ENCODE measurements at regions not wholly inside any gene's neighbourhood (a gene's known extent, or its start where the extent isn't known, plus 50 kb on each side); places are given as distances from the start of the nearest gene placed in this dataset.

DNA sequence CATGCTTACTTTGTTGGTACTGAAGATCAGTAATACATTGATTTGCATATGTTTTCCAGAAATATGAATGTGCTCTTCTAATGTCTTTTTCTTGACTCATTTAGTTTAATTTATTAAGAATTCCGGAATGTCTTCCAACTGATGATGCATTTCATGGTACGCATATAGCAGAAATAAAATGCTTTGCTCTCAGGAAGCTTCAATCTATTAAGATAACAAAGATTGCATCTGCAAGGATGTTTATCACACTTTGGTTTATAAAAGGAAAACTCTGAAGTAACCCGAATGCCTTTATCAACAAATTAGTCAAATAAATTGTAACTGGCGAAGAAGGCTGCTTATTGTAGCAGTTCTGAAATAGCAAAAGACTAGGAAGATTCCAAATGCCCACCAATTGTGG is 166.4 kb upstream of the LMNTD1 start:
- POLR2A ChIA-PET = no interaction called here
- Mint-ChIP-seq H3K4me1 (peaks cover 5% of the 10 kb centered on the region; the same call in 1 of the 2 replicates), H3K9me3 (0 out of 2 replicates have a peak, but pooled peaks cover 3% of the 10 kb centered on the region), H3K4me3 (no peak overlapping the region), H3K27ac (no peak overlapping the region), H3K27me3 (ENCODE audit: low read depth) (no peaks in the 10 kb centered on the region; the same call in 1 of the 2 replicates), H3K36me3 (no peaks in the 10 kb centered on the region)
- no peak for DNase-seq (ENCODE audit: low spot score)
- no peak for ATAC-seq
- CTCF ChIA-PET = no interaction called here
- no peak for TF ChIP-seq IRF2 (CRISPR knock-in tag; IDR thresholded peaks at IDR 0.05; ENCODE audit: borderline replicate concordance, low read depth)
- TF ChIP-seq NR3C1 (CRISPR knock-in tag; conservative IDR thresholded peaks at IDR 0.05; ENCODE audit: low read depth) = no peak
- no peak for TF ChIP-seq ETV6 (CRISPR knock-in tag; IDR thresholded peaks at IDR 0.05)
- no peak for TF ChIP-seq SMAD4 (CRISPR knock-in tag; IDR thresholded peaks at IDR 0.05)
- TF ChIP-seq ZBTB21 (CRISPR knock-in tag; IDR thresholded peaks at IDR 0.05; ENCODE audit: borderline replicate concordance) = no peak
- TF ChIP-seq TCF7 (CRISPR knock-in tag; IDR thresholded peaks at IDR 0.05; ENCODE audit: low read depth) = no peak
- TF ChIP-seq ZNF416 (CRISPR knock-in tag; IDR thresholded peaks at IDR 0.05) = no peak
- no peak for TF ChIP-seq RORB (CRISPR knock-in tag; IDR thresholded peaks at IDR 0.05)
- no peak for TF ChIP-seq TEAD4 (CRISPR knock-in tag; IDR thresholded peaks at IDR 0.05)
- TF ChIP-seq TEAD1 (CRISPR knock-in tag; IDR thresholded peaks at IDR 0.05) = no peak
- no peak for TF ChIP-seq GRHL2 (CRISPR knock-in tag; IDR thresholded peaks at IDR 0.05; ENCODE audit: insufficient replicate concordance, severe bottlenecking)
- no peak for TF ChIP-seq PRRX2 (CRISPR knock-in tag; IDR thresholded peaks at IDR 0.05)

DNA sequence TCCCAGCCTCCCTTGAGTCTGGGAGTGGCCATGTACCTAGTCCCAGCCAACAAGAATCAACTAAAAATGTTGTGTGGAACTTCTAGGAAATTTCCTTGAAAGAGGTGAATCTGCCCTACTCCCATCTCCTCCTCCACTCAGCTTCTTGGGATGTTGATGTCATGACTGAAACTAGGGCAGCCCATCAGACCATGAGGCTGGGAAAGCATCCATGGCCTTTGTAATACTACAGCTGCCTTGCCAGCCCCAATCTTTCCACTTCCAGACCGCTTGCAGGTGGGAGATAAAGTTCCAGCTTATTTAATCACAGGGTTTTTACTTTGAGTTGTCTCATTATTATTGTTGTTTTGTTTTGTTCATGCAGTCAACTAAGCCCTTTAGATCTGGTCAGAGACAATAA is 170.3 kb upstream of the LMNTD1 start:
- Mint-ChIP-seq H3K27me3 (ENCODE audit: low read depth) (no peaks in the 10 kb centered on the region), H3K27ac (no peak overlapping the region), H3K4me1 (peaks cover 2% of the 10 kb centered on the region; the same call in 1 of the 2 replicates), H3K36me3 (no peaks in the 10 kb centered on the region), H3K9me3 (no peaks in the 10 kb centered on the region), H3K4me3 (no peak overlapping the region)
- ChIA-PET CTCF (no interaction called here), POLR2A (no interaction called here)
- no peak for DNase-seq (ENCODE audit: low spot score)
- no peak for ATAC-seq
- TF ChIP-seq, protein P1, sequence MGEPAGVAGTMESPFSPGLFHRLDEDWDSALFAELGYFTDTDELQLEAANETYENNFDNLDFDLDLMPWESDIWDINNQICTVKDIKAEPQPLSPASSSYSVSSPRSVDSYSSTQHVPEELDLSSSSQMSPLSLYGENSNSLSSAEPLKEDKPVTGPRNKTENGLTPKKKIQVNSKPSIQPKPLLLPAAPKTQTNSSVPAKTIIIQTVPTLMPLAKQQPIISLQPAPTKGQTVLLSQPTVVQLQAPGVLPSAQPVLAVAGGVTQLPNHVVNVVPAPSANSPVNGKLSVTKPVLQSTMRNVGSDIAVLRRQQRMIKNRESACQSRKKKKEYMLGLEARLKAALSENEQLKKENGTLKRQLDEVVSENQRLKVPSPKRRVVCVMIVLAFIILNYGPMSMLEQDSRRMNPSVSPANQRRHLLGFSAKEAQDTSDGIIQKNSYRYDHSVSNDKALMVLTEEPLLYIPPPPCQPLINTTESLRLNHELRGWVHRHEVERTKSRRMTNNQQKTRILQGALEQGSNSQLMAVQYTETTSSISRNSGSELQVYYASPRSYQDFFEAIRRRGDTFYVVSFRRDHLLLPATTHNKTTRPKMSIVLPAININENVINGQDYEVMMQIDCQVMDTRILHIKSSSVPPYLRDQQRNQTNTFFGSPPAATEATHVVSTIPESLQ (CRISPR knock-in tag; IDR thresholded peaks at IDR 0.05) = no peak
- no peak for TF ChIP-seq ETV6 (CRISPR knock-in tag; IDR thresholded peaks at IDR 0.05)
- TF ChIP-seq, protein P2, sequence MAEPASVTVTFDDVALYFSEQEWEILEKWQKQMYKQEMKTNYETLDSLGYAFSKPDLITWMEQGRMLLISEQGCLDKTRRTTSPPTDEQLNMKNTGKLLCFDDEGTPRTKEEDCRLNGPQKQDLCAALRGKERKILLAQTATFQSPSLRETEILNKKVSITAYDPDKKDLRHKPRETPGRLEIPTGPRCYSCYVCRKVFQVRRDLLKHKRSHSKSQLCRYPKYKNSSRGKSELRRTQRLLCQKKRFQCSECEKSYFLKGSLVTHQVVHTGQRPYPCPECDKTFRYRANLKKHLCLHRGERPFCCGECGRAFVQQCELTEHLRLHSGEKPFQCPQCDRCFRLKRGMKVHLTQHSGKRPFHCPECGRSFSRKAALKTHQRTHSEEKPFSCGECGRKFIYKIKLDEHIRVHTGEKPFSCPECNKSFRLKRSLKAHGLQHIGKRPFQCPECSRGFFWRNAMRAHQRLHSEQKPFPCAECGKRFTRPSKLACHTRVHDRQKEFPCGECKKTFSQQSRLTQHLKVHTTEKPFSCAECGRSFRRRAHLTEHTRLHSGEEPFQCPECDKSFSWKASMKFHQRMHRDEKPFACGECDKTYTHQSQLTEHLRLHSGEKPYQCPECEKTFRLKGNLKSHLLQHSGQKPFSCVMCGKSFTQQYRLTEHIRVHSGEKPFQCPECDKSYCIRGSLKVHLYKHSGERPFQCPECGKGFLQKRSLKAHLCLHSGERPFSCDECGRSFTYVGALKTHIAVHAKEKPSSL (CRISPR knock-in tag; conservative IDR thresholded peaks at IDR 0.05) = no peak
- TF ChIP-seq, protein P3, sequence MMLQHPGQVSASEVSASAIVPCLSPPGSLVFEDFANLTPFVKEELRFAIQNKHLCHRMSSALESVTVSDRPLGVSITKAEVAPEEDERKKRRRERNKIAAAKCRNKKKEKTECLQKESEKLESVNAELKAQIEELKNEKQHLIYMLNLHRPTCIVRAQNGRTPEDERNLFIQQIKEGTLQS (CRISPR knock-in tag; conservative IDR thresholded peaks at IDR 0.05) = no peak
- TF ChIP-seq, protein P4, sequence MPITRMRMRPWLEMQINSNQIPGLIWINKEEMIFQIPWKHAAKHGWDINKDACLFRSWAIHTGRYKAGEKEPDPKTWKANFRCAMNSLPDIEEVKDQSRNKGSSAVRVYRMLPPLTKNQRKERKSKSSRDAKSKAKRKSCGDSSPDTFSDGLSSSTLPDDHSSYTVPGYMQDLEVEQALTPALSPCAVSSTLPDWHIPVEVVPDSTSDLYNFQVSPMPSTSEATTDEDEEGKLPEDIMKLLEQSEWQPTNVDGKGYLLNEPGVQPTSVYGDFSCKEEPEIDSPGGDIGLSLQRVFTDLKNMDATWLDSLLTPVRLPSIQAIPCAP (CRISPR knock-in tag; IDR thresholded peaks at IDR 0.05) = no peak
- TF ChIP-seq, protein P5, sequence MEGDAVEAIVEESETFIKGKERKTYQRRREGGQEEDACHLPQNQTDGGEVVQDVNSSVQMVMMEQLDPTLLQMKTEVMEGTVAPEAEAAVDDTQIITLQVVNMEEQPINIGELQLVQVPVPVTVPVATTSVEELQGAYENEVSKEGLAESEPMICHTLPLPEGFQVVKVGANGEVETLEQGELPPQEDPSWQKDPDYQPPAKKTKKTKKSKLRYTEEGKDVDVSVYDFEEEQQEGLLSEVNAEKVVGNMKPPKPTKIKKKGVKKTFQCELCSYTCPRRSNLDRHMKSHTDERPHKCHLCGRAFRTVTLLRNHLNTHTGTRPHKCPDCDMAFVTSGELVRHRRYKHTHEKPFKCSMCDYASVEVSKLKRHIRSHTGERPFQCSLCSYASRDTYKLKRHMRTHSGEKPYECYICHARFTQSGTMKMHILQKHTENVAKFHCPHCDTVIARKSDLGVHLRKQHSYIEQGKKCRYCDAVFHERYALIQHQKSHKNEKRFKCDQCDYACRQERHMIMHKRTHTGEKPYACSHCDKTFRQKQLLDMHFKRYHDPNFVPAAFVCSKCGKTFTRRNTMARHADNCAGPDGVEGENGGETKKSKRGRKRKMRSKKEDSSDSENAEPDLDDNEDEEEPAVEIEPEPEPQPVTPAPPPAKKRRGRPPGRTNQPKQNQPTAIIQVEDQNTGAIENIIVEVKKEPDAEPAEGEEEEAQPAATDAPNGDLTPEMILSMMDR (IDR thresholded peaks at IDR 0.05) = no peak
- TF ChIP-seq RORB (CRISPR knock-in tag; IDR thresholded peaks at IDR 0.05) = no peak
- TF ChIP-seq SP1 (CRISPR knock-in tag; conservative IDR thresholded peaks at IDR 0.05) = no peak
